HG03196 (cell line): ENCODE measurements at regions not wholly inside any gene's neighbourhood (a gene's known extent, or its start where the extent isn't known, plus 50 kb on each side); places are given as distances from the start of the nearest gene placed in this dataset.

ENCODE experiments used
- ATAC-seq: cut with Tn5 transposase; IDR thresholded peaks from one replicate; pipeline ENCODE4 v1.9.1; 2021; ENCODE audit not compliant: unreplicated experiment

- ATAC-seq, result no peak
Measured at GRCh38 chr7:46230298-46230989, 309.4 kb upstream of the IGFBP3 start.

GRCh38 chr7:46229409-46229808 is 308.3 kb upstream of the IGFBP3 start:
- no peak for ATAC-seq

- no peak for ATAC-seq
Measured at GRCh38 chr7:46226860-46227259, 305.8 kb upstream of the IGFBP3 start.

- no peak for ATAC-seq
Measured at GRCh38 chr7:46224363-46224762, 303.3 kb upstream of the IGFBP3 start.

GRCh38 chr7:46220066-46220630 is 299.1 kb upstream of the IGFBP3 start:
- no peak for ATAC-seq

- no peak for ATAC-seq
Measured at GRCh38 chr7:46218461-46219200, 297.6 kb upstream of the IGFBP3 start.

GRCh38 chr7:46215987-46216567 is 295.0 kb upstream of the IGFBP3 start:
- no peak for ATAC-seq

GRCh38 chr7:46214526-46214925 is 293.5 kb upstream of the IGFBP3 start:
- ATAC-seq, result no peak

GRCh38 chr7:46213154-46213537 is 292.1 kb upstream of the IGFBP3 start:
- no peak for ATAC-seq

GRCh38 chr7:46212425-46213153 is 291.5 kb upstream of the IGFBP3 start:
- no peak for ATAC-seq

- ATAC-seq, result no peak
Measured at GRCh38 chr7:46210467-46210866, 289.4 kb upstream of the IGFBP3 start.

- no peak for ATAC-seq
Measured at GRCh38 chr7:46209611-46210388, 288.7 kb upstream of the IGFBP3 start.

GRCh38 chr7:46208635-46209525 is 287.8 kb upstream of the IGFBP3 start:
- no peak for ATAC-seq

GRCh38 chr7:46207931-46208634 is 287.0 kb upstream of the IGFBP3 start:
- ATAC-seq, result no peak

- ATAC-seq, result no peak
Measured at GRCh38 chr7:46206476-46207060, 285.5 kb upstream of the IGFBP3 start.

- ATAC-seq, result no peak
Measured at GRCh38 chr7:46205478-46205877, 284.4 kb upstream of the IGFBP3 start.

GRCh38 chr7:46203926-46204325 is 282.9 kb upstream of the IGFBP3 start:
- ATAC-seq, result no peak

- no peak for ATAC-seq
Measured at GRCh38 chr7:46202379-46202778, 281.3 kb upstream of the IGFBP3 start.

- ATAC-seq, result no peak
Measured at GRCh38 chr7:46201961-46202360, 280.9 kb upstream of the IGFBP3 start.
